ENCODE measurements at regions not wholly inside any gene's neighbourhood (a gene's known extent, or its start where the extent isn't known, plus 50 kb on each side); places are given as distances from the start of the nearest gene placed in this dataset.

- no peak for DNase-seq (ENCODE audit: low read depth)
These were observed 138.5 kb upstream of the PIRT start for GRCh38 chr17:10976401-10976800.

GRCh38 chr17:10968007-10968406 lies 130.1 kb upstream of the PIRT start:
- no peak for DNase-seq (ENCODE audit: low read depth)

- no peak for DNase-seq (ENCODE audit: low read depth)
These were observed 118.9 kb upstream of the PIRT start for GRCh38 chr17:10956821-10957220.

- DNase-seq (ENCODE audit: low read depth), result no peak
These were observed 106.9 kb upstream of the PIRT start for GRCh38 chr17:10944819-10945218.

- no peak for DNase-seq (ENCODE audit: low read depth)
These were observed 99.0 kb upstream of the PIRT start for GRCh38 chr17:10936931-10937330.

- no peak for DNase-seq (ENCODE audit: low read depth)
These were observed 95.1 kb upstream of the PIRT start for GRCh38 chr17:10932938-10933337.

- no peak for DNase-seq (ENCODE audit: low read depth)
These were observed 93.2 kb upstream of the PIRT start for GRCh38 chr17:10931133-10931532.

- DNase-seq (ENCODE audit: low read depth), result no peak
These were observed 89.8 kb upstream of the PIRT start for GRCh38 chr17:10927712-10928111.

GRCh38 chr17:10920558-10921108 lies 82.7 kb upstream of the PIRT start:
- DNase-seq (ENCODE audit: low read depth), result no peak

- DNase-seq (ENCODE audit: low read depth), result no peak
These were observed 69.5 kb upstream of the PIRT start for GRCh38 chr17:10907370-10907769.

- DNase-seq (ENCODE audit: low read depth), result no peak
These were observed 61.4 kb upstream of the PIRT start for GRCh38 chr17:10899281-10899680.

GRCh38 chr17:10894220-10894619 lies 56.3 kb upstream of the PIRT start:
- no peak for DNase-seq (ENCODE audit: low read depth)

- DNase-seq (ENCODE audit: low read depth), result no peak
These were observed 51.0 kb upstream of the PIRT start for GRCh38 chr17:10888858-10889257.
